Nephron progenitor cell (in vitro differentiated cells): ENCODE measurements at regions not wholly inside any gene's neighbourhood (a gene's known extent, or its start where the extent isn't known, plus 50 kb on each side); places are given as distances from the start of the nearest gene placed in this dataset.

Experiments used
- DNase-seq: peaks from one replicate; pipeline ENCODE4 v3.0.0; 2021
- H3K27ac Mint-ChIP-seq: 2 replicates; pipeline ENCODE4 v1.8.0; 2021; ENCODE audit warnings: mild to moderate bottlenecking, moderate library complexity, mixed read lengths
- H3K27me3 Mint-ChIP-seq: 2 replicates; pipeline ENCODE4 v1.8.0; 2021; ENCODE audit warnings: mild to moderate bottlenecking, low read depth, mixed read lengths; ENCODE audit not compliant: poor library complexity
- H3K36me3 Mint-ChIP-seq: 2 replicates; pipeline ENCODE4 v1.8.0; 2021; ENCODE audit warnings: low read depth, mixed read lengths
- H3K4me1 Mint-ChIP-seq: 2 replicates; pipeline ENCODE4 v1.8.0; 2021; ENCODE audit warnings: mixed read lengths
- H3K4me3 Mint-ChIP-seq: 2 replicates; pipeline ENCODE4 v1.8.0; 2021; ENCODE audit warnings: mild to moderate bottlenecking, moderate library complexity, mixed read lengths
- H3K9me3 Mint-ChIP-seq: 2 replicates; pipeline ENCODE4 v1.8.0; 2021; ENCODE audit warnings: mild to moderate bottlenecking, moderate library complexity, mixed read lengths
- CTCF ChIP-seq: fragments of 200-600 bp; sonication (generic); IDR thresholded peaks from 2 replicates; pipeline ENCODE4 v1.5.0; 2021; ENCODE audit warnings: antibody characterized with exemption

- Mint-ChIP-seq H3K36me3 (no peaks in the 10 kb centered on the region), H3K4me3 (no peak overlapping the region), H3K27ac (peak overlapping the region; percentile 71), H3K9me3 (peaks cover 11% of the 10 kb centered on the region), H3K4me1 (peaks cover 10% of the 10 kb centered on the region), H3K27me3 (peaks cover 10% of the 10 kb centered on the region)
- DNase-seq = no peak
- TF ChIP-seq CTCF = no peak
Measured at GRCh38 chr9:135366104-135366503, 113.5 kb upstream of the PPP1R26 start.

GRCh38 chr9:135369412-135369990 is 110.1 kb upstream of the PPP1R26 start:
- Mint-ChIP-seq H3K27ac (no peak overlapping the region), H3K9me3 (no peaks in the 10 kb centered on the region), H3K36me3 (no peaks in the 10 kb centered on the region), H3K27me3 (peaks cover 6% of the 10 kb centered on the region), H3K4me3 (no peak overlapping the region), H3K4me1 (peaks cover 28% of the 10 kb centered on the region)
- TF ChIP-seq CTCF = no peak
- DNase-seq = no peak

GRCh38 chr9:135370411-135371375 is 108.9 kb upstream of the PPP1R26 start:
- peaks cover 6% of the 10 kb centered on the region for H3K27me3 Mint-ChIP-seq
- no peak for DNase-seq
- no peaks in the 10 kb centered on the region for H3K9me3 Mint-ChIP-seq
- H3K4me3 Mint-ChIP-seq = no peak overlapping the region
- no peak overlapping the region for H3K27ac Mint-ChIP-seq
- peaks cover 32% of the 10 kb centered on the region for H3K4me1 Mint-ChIP-seq
- no peak for TF ChIP-seq CTCF
- no peaks in the 10 kb centered on the region for H3K36me3 Mint-ChIP-seq

- Mint-ChIP-seq H3K4me3 (no peak overlapping the region), H3K27ac (no peak overlapping the region), H3K36me3 (no peaks in the 10 kb centered on the region), H3K9me3 (no peaks in the 10 kb centered on the region), H3K27me3 (peaks cover 3% of the 10 kb centered on the region), H3K4me1 (peaks cover 27% of the 10 kb centered on the region)
- no peak for DNase-seq
- no peak for TF ChIP-seq CTCF
Measured at GRCh38 chr9:135371535-135371934, 108.0 kb upstream of the PPP1R26 start.

- H3K27me3 Mint-ChIP-seq = peaks cover 3% of the 10 kb centered on the region
- no peak for DNase-seq
- no peaks in the 10 kb centered on the region for H3K36me3 Mint-ChIP-seq
- no peak for TF ChIP-seq CTCF
- no peak overlapping the region for H3K27ac Mint-ChIP-seq
- H3K4me1 Mint-ChIP-seq = peaks cover 27% of the 10 kb centered on the region
- no peak overlapping the region for H3K4me3 Mint-ChIP-seq
- no peaks in the 10 kb centered on the region for H3K9me3 Mint-ChIP-seq
Measured at GRCh38 chr9:135372036-135372435, 107.5 kb upstream of the PPP1R26 start.
